Putamen (tissue), 1 donor: ENCODE measurements at regions not wholly inside any gene's neighbourhood (a gene's known extent, or its start where the extent isn't known, plus 50 kb on each side); places are given as distances from the start of the nearest gene placed in this dataset.
A peak's percentile ranks its signal among the peaks of the same experiment; 100 is the strongest.
"Not testable (repeated sequence)": the region's sequence is repeated elsewhere in the genome, so short reads cannot be mapped to it uniquely, and the experiment has no call there.

ENCODE experiments used
- DNase-seq: peaks from one replicate; pipeline ENCODE4 v3.0.0-alpha.2; 2016; ENCODE audit warnings: low spot score

GRCh38 chr21:19523061-19523460, 1119.5 kb upstream of the TMPRSS15 start:
- DNase-seq: no peak

GRCh38 chr21:19523746-19524145, 1120.2 kb upstream of the TMPRSS15 start:
- no peak for DNase-seq

GRCh38 chr21:19529031-19529430, 1125.4 kb upstream of the TMPRSS15 start:
- DNase-seq: no peak

DNA sequence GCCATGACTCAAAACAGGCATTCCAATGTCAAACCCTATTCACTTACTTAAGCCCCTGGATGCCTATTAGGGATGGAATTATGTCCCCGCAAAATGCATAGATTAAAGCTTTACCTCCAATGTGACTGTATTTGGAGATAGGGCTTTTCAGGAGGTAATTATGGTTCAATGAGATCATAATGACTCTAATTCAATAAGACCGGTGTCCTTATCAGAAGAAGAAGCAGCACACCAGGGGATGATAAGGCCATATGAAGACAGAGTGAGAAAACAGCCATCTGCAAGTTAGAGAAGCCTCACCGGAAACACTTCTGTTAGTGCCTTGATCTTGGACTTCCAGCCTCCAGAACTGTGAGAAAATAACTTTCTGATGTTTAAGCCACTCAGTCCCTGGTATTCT, 1131.8 kb upstream of the TMPRSS15 start:
- no peak for DNase-seq

- DNase-seq: no peak
Measured at GRCh38 chr21:19537116-19537515, 1133.5 kb upstream of the TMPRSS15 start.

DNA sequence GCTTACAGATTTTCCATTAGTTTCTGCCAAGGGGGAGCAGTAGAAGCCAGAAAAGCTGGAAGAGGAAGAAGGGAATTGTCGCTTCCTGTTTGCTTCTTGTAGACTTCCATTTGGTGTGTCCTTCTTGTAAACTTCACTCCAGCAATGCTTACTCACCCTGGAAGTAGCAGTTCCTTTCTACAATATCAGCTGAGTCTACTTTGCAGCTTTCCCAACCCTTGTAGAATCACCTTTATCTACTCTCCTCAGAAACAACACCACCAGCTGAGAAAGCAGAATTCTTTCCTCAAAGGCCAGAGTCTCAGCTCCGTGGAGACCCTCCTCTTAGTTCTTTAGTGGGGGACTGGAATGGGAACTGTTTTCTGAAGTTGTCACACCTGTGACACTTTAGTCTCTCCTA, 1136.7 kb upstream of the TMPRSS15 start:
- no peak for DNase-seq

GRCh38 chr21:19541602-19542001, 1138.0 kb upstream of the TMPRSS15 start:
- no peak for DNase-seq

DNA sequence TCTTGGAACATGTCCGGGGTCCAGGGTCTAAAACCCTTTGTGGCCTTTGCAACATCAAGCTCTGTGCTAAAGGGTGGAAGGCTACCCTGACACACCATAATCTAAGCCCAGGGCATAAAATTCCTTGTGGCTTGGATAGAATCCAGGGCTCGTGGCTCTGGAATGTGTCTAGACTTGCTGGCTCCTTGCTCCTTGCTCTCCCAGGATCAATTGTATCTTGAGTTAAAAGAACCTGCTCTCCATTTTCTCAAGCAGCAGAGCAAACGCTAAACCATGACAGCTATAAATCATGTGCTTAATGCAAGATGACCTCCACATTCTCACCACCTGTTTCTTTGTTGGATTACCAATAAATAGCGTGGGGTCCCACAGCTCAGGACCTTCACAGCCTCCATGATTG, 1140.9 kb upstream of the TMPRSS15 start:
- DNase-seq: not testable (repeated sequence)

- peak; percentile 87 for DNase-seq
Measured at GRCh38 chr21:19547951-19548840, 1144.6 kb upstream of the TMPRSS15 start.

GRCh38 chr21:19553919-19554615, 1150.5 kb upstream of the TMPRSS15 start:
- no peak for DNase-seq

- DNase-seq: no peak
Measured at GRCh38 chr21:19557046-19557445, 1153.5 kb upstream of the TMPRSS15 start.

GRCh38 chr21:19557488-19557887, 1153.9 kb upstream of the TMPRSS15 start:
- no peak for DNase-seq

GRCh38 chr21:19565587-19565986, 1162.0 kb upstream of the TMPRSS15 start:
- DNase-seq: no peak

DNA sequence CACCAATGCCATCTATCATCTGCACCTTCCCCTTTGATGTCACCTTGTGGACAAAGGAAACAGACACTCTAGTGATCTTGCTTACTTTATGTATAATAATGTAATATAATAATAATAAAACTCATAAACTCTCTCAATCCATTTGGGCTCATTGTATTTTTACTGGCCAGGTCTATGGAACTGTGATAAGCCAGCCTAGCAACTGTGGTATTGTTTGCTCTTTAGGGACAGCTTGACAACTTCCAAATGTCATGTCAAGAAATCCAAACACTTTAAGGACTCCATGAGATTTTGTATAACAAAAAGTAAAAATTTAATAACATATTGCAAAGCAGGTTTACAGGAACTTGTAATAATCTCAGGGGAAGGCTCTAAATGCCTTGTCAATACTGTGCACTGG, 1163.4 kb upstream of the TMPRSS15 start:
- DNase-seq: no peak

DNA sequence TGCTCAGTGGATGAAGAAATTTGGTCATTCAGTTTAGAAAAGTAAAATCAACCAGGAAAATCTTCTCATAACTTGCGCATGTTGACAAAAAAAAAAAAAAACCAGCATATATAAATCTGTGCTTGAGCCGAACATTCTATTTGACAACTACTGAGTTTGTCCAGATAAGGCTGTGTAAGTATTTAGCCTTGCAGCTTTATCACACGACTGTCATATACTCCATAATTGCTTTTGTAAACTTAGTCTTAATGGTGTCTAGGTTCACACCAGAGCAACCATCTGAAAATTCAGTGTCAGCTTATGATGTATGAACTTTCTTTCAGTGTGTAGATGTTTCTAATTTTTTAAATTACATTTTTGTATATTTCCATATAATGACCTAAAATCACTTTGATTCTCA, 1173.8 kb upstream of the TMPRSS15 start:
- no peak for DNase-seq

DNA sequence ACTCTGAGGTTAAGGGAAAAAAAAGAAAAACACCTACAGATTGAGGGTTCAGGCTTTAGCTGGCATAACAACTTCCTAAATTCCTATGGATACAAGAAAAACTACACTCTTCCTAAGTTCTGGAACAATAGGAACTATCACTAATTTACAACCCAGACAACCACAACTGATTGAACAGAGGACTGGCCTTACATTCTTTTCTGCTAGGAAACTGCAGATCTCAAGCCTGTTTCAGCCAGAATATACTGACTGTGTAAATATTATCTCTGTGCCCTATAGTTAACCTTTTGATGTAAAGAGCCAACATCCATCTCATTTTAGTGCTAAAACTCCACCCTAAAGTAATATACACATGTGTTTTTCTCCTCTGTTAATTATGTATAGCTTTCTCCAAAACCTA, 1186.5 kb upstream of the TMPRSS15 start:
- DNase-seq: no peak

DNA sequence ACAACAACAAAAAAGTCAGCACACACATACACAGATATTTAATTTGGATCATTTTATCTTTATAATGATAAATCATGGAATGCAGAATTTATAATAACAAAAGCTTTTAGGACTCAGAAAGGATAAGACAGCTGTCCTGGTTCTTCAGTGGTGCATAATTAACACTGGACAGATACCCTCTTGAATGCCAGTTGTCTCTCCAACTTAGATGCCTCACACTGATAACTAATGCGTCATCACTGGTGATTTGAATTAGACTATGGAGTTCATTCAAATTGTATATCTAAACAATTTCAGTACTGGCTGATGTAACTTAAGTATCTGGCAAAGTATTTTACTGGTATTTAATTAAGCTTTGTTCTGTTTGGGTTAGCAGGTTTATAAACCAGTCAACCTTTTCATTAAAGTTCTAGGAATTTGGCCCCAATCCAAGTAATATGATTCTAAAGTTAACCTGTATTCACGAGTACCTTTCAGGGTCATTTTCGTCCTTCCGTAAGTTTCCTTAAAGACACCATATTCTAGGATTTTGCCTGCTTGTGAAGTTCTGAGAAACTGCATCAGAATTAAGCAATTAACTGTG, 1199.5 kb upstream of the TMPRSS15 start:
- DNase-seq: no peak

DNA sequence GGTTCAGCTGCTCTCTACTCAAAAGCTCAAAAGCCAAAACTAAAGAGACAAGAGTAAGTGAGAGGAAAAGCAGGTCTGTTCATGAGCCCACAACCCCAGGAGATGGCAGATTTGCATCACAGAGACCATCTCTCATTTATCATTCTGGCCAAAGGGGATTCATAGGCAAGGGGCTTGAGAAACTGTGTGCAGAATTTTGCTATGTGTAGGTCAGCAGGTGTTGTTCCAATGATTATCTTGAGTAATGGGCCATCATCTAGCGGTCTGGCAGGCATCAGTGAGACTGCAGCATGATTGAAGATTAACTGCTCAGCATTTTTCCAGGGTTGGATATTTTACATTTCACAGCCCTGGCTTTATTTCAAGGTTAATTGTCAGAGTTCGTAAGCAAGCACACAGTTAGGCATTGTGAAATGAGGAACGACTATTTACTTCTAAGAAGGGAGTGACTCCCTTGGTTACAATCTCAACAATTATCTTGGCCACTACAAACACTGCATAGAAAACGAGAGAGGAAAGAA, 1204.6 kb upstream of the TMPRSS15 start:
- no peak for DNase-seq

DNA sequence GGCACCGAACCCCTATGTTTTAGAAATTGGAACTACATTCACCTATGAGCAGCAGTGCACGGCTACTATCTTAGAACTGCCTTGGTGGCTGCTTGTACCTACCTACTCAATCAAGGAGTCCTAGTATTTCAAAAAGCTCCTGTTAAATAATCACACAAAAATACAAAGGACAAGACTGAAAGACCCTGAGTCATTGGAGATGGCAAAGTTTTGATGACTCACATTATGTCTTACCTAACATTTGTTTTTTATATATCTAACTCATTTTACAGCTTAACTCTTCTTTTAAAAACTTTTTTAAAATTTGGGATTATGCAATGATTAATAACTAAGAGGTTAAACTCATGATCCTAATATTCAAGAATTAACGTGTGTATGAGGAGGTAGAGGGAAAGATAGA, 1206.0 kb upstream of the TMPRSS15 start:
- DNase-seq: no peak

- no peak for DNase-seq
Measured at GRCh38 chr21:19621837-19622496, 1218.4 kb upstream of the TMPRSS15 start.

GRCh38 chr21:19640964-19641363, 1237.4 kb upstream of the TMPRSS15 start:
- DNase-seq: no peak

DNA sequence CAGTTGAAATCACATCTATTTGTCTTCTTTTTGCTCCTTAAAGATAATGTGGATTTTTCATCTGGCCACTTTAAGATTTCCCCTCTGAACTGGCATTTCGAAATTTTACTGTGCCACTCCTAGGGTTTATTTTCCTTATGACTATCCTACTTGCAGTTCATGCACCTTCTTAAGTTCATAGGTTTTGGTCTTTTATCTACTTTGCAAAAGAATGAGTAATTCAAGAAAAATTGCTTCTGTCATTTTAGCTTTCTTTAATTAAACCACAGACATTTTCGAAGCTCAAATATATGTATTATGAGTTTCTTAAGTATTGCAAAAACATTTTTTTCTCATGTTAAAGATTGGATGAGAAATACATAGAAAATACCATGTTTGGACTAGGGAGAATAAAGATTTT, 1244.8 kb upstream of the TMPRSS15 start:
- no peak for DNase-seq
